GM12892 (cell line): ENCODE measurements at regions not wholly inside any gene's neighbourhood (a gene's known extent, or its start where the extent isn't known, plus 50 kb on each side); places are given as distances from the start of the nearest gene placed in this dataset.

Experiments used
- POLR2AphosphoS5 ChIP-seq: IDR thresholded peaks from 2 replicates; pipeline ENCODE4 v1.6.1; 2011; ENCODE audit warnings: low read depth, low read length, control low read depth
- TAF1 ChIP-seq: IDR thresholded peaks from 2 replicates; pipeline ENCODE4 v1.6.1; 2011; ENCODE audit warnings: low read depth, mild to moderate bottlenecking, control low read depth, low read length, borderline replicate concordance

- TF ChIP-seq POLR2AphosphoS5 = no peak
- no peak for TF ChIP-seq TAF1
Observed at GRCh38 chr15:58312031-58312430, 119.8 kb upstream of the LIPC start.
